GM12878 (cell line): ENCODE measurements at regions not wholly inside any gene's neighbourhood (a gene's known extent, or its start where the extent isn't known, plus 50 kb on each side); places are given as distances from the start of the nearest gene placed in this dataset.

Experiments used
- CHD2 ChIP-seq: IDR thresholded peaks from 2 replicates; pipeline ENCODE4 v1.6.1; 2011; ENCODE audit warnings: low read depth, low read length, improper control_type of control experiment, borderline replicate concordance
- EP300 ChIP-seq, 2 experiments: fragments of 150-350 bp in 1 of 2; IDR thresholded peaks; 2 replicates each; pipeline ENCODE4 v1.6.1; 2011 to 2012; ENCODE audit warnings: low read depth in 2 of 2, low read length in 2 of 2, borderline replicate concordance in 1 of 2, improper control_type of control experiment in 1 of 2, inconsistent platforms in 1 of 2; ENCODE audit not compliant: control insufficient read depth in 1 of 2
- ESRRA ChIP-seq: IDR thresholded peaks from 2 replicates; pipeline ENCODE4 v1.6.1; 2012; ENCODE audit warnings: mild to moderate bottlenecking, low read length, improper control_type of control experiment
- GABPA ChIP-seq: IDR thresholded peaks from 2 replicates; pipeline ENCODE4 v1.6.1; 2014; ENCODE audit warnings: antibody characterized with exemption, low read depth, mild to moderate bottlenecking, inconsistent platforms
- HDAC6 ChIP-seq: fragments of 200-600 bp; sonication (generic); IDR thresholded peaks from one replicate; pipeline ENCODE4 v1.8.0; 2017; ENCODE audit warnings: antibody characterized with exemption; ENCODE audit not compliant: unreplicated experiment
- NFYB ChIP-seq: IDR thresholded peaks from 2 replicates; pipeline ENCODE4 v1.6.1; 2011; ENCODE audit warnings: low read depth, mild to moderate bottlenecking, low read length, improper control_type of control experiment, moderate library complexity; ENCODE audit not compliant: insufficient read depth
- POLR2AphosphoS2 ChIP-seq: IDR thresholded peaks from 2 replicates; pipeline ENCODE4 v1.6.1; 2011; ENCODE audit warnings: low read depth, mild to moderate bottlenecking, low read length, improper control_type of control experiment, moderate library complexity
- POLR2AphosphoS5 ChIP-seq: IDR thresholded peaks from 2 replicates; pipeline ENCODE4 v1.6.1; 2011; ENCODE audit warnings: mild to moderate bottlenecking, low read length, inconsistent platforms
- RCOR1 ChIP-seq: conservative IDR thresholded peaks from 2 replicates; pipeline ENCODE4 v1.6.1; 2012; ENCODE audit warnings: low read depth, low read length, improper control_type of control experiment
- SPI1 ChIP-seq: IDR thresholded peaks from 2 replicates; pipeline ENCODE4 v1.6.1; 2011; ENCODE audit warnings: low read depth, mild to moderate bottlenecking, low read length, moderate library complexity, borderline replicate concordance; ENCODE audit not compliant: insufficient read depth
- SREBF2 ChIP-seq: IDR thresholded peaks from 2 replicates; pipeline ENCODE4 v1.6.1; 2012; ENCODE audit warnings: mild to moderate bottlenecking, low read length
- SUZ12 ChIP-seq: fragments of 200-600 bp; sonication (generic); IDR thresholded peaks from one replicate; pipeline ENCODE4 v1.6.1; 2018; ENCODE audit warnings: antibody characterized with exemption, mild to moderate bottlenecking; ENCODE audit not compliant: unreplicated experiment
- ZNF592 ChIP-seq: fragments of 450-650 bp; IDR thresholded peaks from 2 replicates; pipeline ENCODE4 v1.6.1; 2017; ENCODE audit warnings: mild to moderate bottlenecking, moderate library complexity
- TF ChIP-seq, protein P1 (sequence below), 3 experiments: IDR thresholded peaks in 2 of 3; conservative IDR thresholded peaks in 1 of 3; 2 replicates each; pipeline ENCODE4 v1.5.1; 2011; ENCODE audit warnings: low read depth in 3 of 3, low read length in 3 of 3, mild to moderate bottlenecking in 3 of 3, control low read depth in 2 of 3, moderate library complexity in 2 of 3, inconsistent platforms in 1 of 3, mixed read lengths in 1 of 3; ENCODE audit not compliant: control insufficient read depth in 2 of 3, insufficient read depth in 1 of 3; ENCODE audit errors: extremely low read depth in 1 of 3

DNA sequence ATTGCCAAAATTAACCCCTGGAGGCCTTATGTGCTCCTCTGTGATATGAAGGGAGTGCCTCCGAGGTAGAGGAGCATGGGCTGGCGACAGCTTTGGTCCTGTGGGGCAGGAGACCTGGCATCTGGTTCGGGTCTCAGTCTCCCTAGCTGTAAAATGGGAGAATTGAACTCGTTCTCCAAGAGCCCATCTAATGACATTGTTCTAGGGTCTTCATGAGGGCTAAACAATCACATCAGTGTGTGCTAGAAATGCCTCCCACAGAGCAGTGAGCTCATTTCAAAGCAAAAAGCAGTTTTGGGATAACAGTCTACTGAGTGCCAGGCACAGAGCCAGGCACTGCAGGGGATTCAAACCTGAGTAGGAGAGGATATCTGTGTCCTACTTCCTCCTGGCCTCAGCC, 248.0 kb downstream of the RPS24 start:
- TF ChIP-seq, protein P1, sequence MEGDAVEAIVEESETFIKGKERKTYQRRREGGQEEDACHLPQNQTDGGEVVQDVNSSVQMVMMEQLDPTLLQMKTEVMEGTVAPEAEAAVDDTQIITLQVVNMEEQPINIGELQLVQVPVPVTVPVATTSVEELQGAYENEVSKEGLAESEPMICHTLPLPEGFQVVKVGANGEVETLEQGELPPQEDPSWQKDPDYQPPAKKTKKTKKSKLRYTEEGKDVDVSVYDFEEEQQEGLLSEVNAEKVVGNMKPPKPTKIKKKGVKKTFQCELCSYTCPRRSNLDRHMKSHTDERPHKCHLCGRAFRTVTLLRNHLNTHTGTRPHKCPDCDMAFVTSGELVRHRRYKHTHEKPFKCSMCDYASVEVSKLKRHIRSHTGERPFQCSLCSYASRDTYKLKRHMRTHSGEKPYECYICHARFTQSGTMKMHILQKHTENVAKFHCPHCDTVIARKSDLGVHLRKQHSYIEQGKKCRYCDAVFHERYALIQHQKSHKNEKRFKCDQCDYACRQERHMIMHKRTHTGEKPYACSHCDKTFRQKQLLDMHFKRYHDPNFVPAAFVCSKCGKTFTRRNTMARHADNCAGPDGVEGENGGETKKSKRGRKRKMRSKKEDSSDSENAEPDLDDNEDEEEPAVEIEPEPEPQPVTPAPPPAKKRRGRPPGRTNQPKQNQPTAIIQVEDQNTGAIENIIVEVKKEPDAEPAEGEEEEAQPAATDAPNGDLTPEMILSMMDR (IDR thresholded peaks at IDR 0.05 in 2 of 3, conservative IDR thresholded peaks at IDR 0.05 in 1 of 3; ENCODE audit: control insufficient read depth in 2 of 3, extremely low read depth in 1 of 3, insufficient read depth in 1 of 3, low read depth in 3 of 3, low read length in 3 of 3) = no peak
- TF ChIP-seq GABPA (no peak), NFYB (no peak), SUZ12 (no peak), POLR2AphosphoS5 (no peak), CHD2 (no peak), POLR2AphosphoS2 (no peak), ZNF592 (no peak), ESRRA (no peak), RCOR1 (no peak), SPI1 (no peak), EP300 (IDR thresholded peaks at IDR 0.05; ENCODE audit: borderline replicate concordance in 1 of 2, control insufficient read depth in 1 of 2, low read depth in 2 of 2, low read length in 2 of 2) (no peak), SREBF2 (no peak), HDAC6 (no peak)
